Mononuclear cell (primary cell): ENCODE measurements at regions not wholly inside any gene's neighbourhood (a gene's known extent, or its start where the extent isn't known, plus 50 kb on each side); places are given as distances from the start of the nearest gene placed in this dataset.
A peak's percentile ranks its signal among the peaks of the same experiment; 100 is the strongest.
"Not testable (repeated sequence)": the region's sequence is repeated elsewhere in the genome, so short reads cannot be mapped to it uniquely, and the experiment has no call there.

ENCODE experiments used
- H3K27me3 ChIP-seq: 2 replicates; pipeline ENCODE4 v1.6.0; 2011; ENCODE audit warnings: low read length, control low read depth; ENCODE audit not compliant: insufficient read depth
- H3K4me1 ChIP-seq: 2 replicates; pipeline ENCODE4 v1.5.1; 2011; ENCODE audit warnings: mild to moderate bottlenecking, low read length, control low read depth; ENCODE audit not compliant: insufficient read depth
- H3K4me3 ChIP-seq: 2 replicates; pipeline ENCODE4 v1.5.1; 2011; ENCODE audit warnings: mild to moderate bottlenecking, low read length, moderate library complexity
- H3K9me3 ChIP-seq: 2 replicates; pipeline ENCODE4 v1.5.1; 2011; ENCODE audit warnings: low read depth, mild to moderate bottlenecking, control low read depth, low read length

- Histone ChIP-seq H3K9me3 (no peaks in the 10 kb centered on the region), H3K27me3 (peaks cover 12% of the 10 kb centered on the region), H3K4me3 (no peak overlapping the region), H3K4me1 (peaks cover 9% of the 10 kb centered on the region)
Observed at GRCh38 chr5:36739751-36740221, 133.4 kb downstream of the SLC1A3 start.

- no peaks in the 10 kb centered on the region for H3K9me3 ChIP-seq
- no peak overlapping the region for H3K4me3 ChIP-seq
- peaks cover 18% of the 10 kb centered on the region for H3K27me3 ChIP-seq
Observed at GRCh38 chr5:36740259-36740898, 134.0 kb downstream of the SLC1A3 start.

GRCh38 chr5:36741128-36741527 lies 134.7 kb downstream of the SLC1A3 start:
- Histone ChIP-seq H3K27me3 (peaks cover 26% of the 10 kb centered on the region), H3K4me1 (peaks cover 18% of the 10 kb centered on the region), H3K4me3 (no peak overlapping the region), H3K9me3 (no peaks in the 10 kb centered on the region)

More at GRCh38 chr5:36740259-36740898, 134.0 kb downstream of the SLC1A3 start:
- H3K4me1 ChIP-seq, result peaks cover 15% of the 10 kb centered on the region

GRCh38 chr5:36743891-36744772 lies 132.4 kb upstream of the NIPBL start:
- Histone ChIP-seq H3K4me1 (peaks cover 18% of the 10 kb centered on the region), H3K9me3 (no peaks in the 10 kb centered on the region), H3K27me3 (peaks cover 28% of the 10 kb centered on the region), H3K4me3 (peak overlapping the region; percentile 48)

- H3K9me3 ChIP-seq, result no peaks in the 10 kb centered on the region
- H3K4me3 ChIP-seq, result peak overlapping the region; percentile 48
- H3K4me1 ChIP-seq, result peaks cover 18% of the 10 kb centered on the region
- peaks cover 28% of the 10 kb centered on the region for H3K27me3 ChIP-seq
Observed at GRCh38 chr5:36744773-36745589, 131.6 kb upstream of the NIPBL start.

- peaks cover 28% of the 10 kb centered on the region for H3K27me3 ChIP-seq
- peaks cover 18% of the 10 kb centered on the region for H3K4me1 ChIP-seq
- not testable (repeated sequence) for H3K9me3 ChIP-seq
Observed at GRCh38 chr5:36747794-36748193, 128.8 kb upstream of the NIPBL start.

GRCh38 chr5:36751886-36752285 lies 124.7 kb upstream of the NIPBL start:
- H3K9me3 ChIP-seq, result no peaks in the 10 kb centered on the region
- H3K4me3 ChIP-seq, result no peak overlapping the region
- no peaks in the 10 kb centered on the region for H3K4me1 ChIP-seq
- peaks cover under 1% of the 10 kb centered on the region for H3K27me3 ChIP-seq

More at GRCh38 chr5:36747794-36748193, 128.8 kb upstream of the NIPBL start:
- not testable (repeated sequence) for H3K4me3 ChIP-seq

- no peaks in the 10 kb centered on the region for H3K27me3 ChIP-seq
- H3K9me3 ChIP-seq, result no peaks in the 10 kb centered on the region
- no peak overlapping the region for H3K4me3 ChIP-seq
- H3K4me1 ChIP-seq, result no peaks in the 10 kb centered on the region
Observed at GRCh38 chr5:36755342-36755741, 121.2 kb upstream of the NIPBL start.

- no peak overlapping the region for H3K4me3 ChIP-seq
- H3K27me3 ChIP-seq, result no peaks in the 10 kb centered on the region
- no peaks in the 10 kb centered on the region for H3K9me3 ChIP-seq
- no peaks in the 10 kb centered on the region for H3K4me1 ChIP-seq
Observed at GRCh38 chr5:36755920-36756488, 120.6 kb upstream of the NIPBL start.

- Histone ChIP-seq H3K4me1 (no peaks in the 10 kb centered on the region), H3K9me3 (no peaks in the 10 kb centered on the region), H3K4me3 (no peak overlapping the region), H3K27me3 (no peaks in the 10 kb centered on the region)
Observed at GRCh38 chr5:36756848-36757247, 119.7 kb upstream of the NIPBL start.

- no peak overlapping the region for H3K4me3 ChIP-seq
- H3K27me3 ChIP-seq, result no peaks in the 10 kb centered on the region
- H3K9me3 ChIP-seq, result no peaks in the 10 kb centered on the region
- H3K4me1 ChIP-seq, result no peaks in the 10 kb centered on the region
Observed at GRCh38 chr5:36759117-36759516, 117.5 kb upstream of the NIPBL start.

- H3K9me3 ChIP-seq, result no peaks in the 10 kb centered on the region
- no peaks in the 10 kb centered on the region for H3K27me3 ChIP-seq
- no peak overlapping the region for H3K4me3 ChIP-seq
- H3K4me1 ChIP-seq, result no peaks in the 10 kb centered on the region
Observed at GRCh38 chr5:36763454-36763853, 113.1 kb upstream of the NIPBL start.

- Histone ChIP-seq H3K4me3 (no peak overlapping the region), H3K27me3 (no peaks in the 10 kb centered on the region), H3K4me1 (no peaks in the 10 kb centered on the region), H3K9me3 (no peaks in the 10 kb centered on the region)
Observed at GRCh38 chr5:36765876-36766275, 110.7 kb upstream of the NIPBL start.

- Histone ChIP-seq H3K4me1 (no peaks in the 10 kb centered on the region), H3K27me3 (no peaks in the 10 kb centered on the region), H3K9me3 (no peaks in the 10 kb centered on the region), H3K4me3 (no peak overlapping the region)
Observed at GRCh38 chr5:36766981-36767380, 109.6 kb upstream of the NIPBL start.
